GM12874 (cell line): ENCODE measurements at regions not wholly inside any gene's neighbourhood (a gene's known extent, or its start where the extent isn't known, plus 50 kb on each side); places are given as distances from the start of the nearest gene placed in this dataset.

Experiments used
- TF ChIP-seq, protein P1 (sequence below): IDR thresholded peaks from 2 replicates; pipeline ENCODE4 v1.5.1; 2011; ENCODE audit warnings: low read depth, mild to moderate bottlenecking, control low read depth, low read length, moderate library complexity; ENCODE audit not compliant: insufficient read depth

GRCh38 chr1:54488065-54488750 lies 59.8 kb upstream of the ACOT11 start:
- TF ChIP-seq, protein P1, sequence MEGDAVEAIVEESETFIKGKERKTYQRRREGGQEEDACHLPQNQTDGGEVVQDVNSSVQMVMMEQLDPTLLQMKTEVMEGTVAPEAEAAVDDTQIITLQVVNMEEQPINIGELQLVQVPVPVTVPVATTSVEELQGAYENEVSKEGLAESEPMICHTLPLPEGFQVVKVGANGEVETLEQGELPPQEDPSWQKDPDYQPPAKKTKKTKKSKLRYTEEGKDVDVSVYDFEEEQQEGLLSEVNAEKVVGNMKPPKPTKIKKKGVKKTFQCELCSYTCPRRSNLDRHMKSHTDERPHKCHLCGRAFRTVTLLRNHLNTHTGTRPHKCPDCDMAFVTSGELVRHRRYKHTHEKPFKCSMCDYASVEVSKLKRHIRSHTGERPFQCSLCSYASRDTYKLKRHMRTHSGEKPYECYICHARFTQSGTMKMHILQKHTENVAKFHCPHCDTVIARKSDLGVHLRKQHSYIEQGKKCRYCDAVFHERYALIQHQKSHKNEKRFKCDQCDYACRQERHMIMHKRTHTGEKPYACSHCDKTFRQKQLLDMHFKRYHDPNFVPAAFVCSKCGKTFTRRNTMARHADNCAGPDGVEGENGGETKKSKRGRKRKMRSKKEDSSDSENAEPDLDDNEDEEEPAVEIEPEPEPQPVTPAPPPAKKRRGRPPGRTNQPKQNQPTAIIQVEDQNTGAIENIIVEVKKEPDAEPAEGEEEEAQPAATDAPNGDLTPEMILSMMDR = 0 out of 2 replicates have a peak, but pooled peaks have one; percentile 5

DNA sequence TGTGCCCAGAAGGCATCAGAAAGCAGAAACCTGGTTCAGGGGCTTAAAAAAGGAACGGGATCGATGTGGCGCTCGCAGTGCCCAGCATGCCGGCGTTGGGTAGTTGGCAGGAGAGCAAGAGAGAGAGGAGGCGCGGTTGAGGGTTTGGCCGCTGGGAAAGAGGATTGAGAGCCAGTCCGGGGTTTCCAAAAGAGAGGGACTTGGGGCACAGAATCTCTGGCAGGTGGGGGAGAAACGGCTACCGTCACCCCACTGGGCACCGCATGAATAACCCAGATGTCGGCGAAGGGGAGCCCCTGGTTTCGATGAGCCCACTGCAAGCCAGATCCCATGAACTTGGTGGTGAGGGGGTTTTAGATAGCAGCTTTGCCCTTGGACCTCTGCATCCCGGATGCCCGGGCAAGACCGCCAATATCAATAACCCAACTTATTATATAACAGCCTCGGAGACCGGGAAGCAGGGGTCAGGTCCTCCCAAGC lies 60.4 kb upstream of the ACOT11 start:
- TF ChIP-seq, protein P1 = no peak

DNA sequence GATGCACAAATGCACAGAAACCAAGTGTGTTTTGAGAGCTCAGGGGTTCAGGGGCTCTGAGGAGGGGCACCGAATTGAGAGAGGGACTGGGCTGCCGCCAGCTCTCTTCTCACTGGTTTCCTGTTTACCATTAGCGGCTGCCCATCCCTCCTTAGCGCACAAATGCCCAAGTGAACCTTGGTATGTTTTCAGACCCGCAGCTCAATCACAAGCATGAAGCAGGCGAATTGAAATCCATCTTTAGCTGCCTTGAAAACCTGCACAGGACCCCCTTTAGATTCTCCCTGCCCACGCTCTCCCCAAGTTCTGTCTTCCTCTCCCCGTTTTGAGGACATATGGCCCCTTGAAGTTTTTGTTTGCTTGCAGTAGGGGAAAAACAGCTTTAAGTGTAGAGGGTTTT lies 61.1 kb upstream of the ACOT11 start:
- TF ChIP-seq, protein P1 = no peak

- TF ChIP-seq, protein P1 = no peak
Measured at GRCh38 chr1:54485416-54485815, 62.6 kb upstream of the ACOT11 start.

GRCh38 chr1:54483875-54484437 lies 64.1 kb upstream of the ACOT11 start:
- TF ChIP-seq, protein P1 = no peak

DNA sequence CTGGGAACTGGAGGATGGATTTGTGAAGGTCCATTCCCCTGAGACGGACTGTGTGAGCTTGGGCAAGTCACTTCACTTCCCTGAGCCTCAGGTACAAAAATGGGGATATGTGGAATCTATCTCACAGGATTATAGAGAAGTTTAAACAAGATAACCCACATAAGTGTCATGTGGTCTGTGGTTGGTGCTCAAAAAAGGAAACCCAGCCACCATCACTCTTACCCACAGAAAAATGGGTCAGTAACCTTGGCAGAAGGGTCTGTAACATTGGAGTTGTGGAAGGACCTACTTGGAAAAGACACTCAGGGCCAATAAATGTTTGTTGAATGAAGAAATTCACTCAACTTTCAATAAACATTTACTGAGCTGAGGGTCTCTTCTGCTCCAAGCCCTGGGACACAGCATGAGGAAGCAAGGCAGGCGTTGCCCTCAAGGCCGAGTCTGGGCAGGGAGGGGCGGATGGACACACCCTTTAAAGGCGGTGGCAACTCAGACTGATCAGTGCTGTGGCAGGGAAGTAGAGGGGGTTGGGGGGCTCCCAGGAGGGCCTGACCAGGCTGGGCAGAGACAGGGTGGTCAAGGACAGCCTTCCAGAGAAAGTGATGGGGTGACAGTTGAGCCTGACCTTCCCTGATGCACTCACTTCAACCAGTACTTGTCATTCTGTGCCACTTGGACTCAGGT lies 66.7 kb upstream of the ACOT11 start:
- TF ChIP-seq, protein P1 = no peak

DNA sequence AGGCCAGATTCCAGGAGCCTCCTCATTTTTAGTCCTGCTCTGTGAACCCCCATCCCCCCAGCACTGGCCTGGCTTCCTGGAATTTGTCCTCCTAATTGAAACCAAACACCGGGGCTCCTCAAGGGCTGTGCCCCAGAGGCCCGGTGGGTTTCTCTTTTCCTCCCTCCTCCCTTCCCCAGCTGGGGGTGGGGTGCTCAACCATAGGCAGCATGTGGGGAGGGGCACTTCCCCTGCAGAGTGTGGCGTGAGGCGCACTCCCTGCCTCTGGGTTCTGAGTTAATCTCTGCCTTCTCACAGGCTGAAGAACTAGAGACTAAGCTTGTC lies 67.5 kb upstream of the ACOT11 start:
- TF ChIP-seq, protein P1 = no peak
